ENCODE measurements at regions not wholly inside any gene's neighbourhood (a gene's known extent, or its start where the extent isn't known, plus 50 kb on each side); places are given as distances from the start of the nearest gene placed in this dataset.

- TF ChIP-seq, protein P1, sequence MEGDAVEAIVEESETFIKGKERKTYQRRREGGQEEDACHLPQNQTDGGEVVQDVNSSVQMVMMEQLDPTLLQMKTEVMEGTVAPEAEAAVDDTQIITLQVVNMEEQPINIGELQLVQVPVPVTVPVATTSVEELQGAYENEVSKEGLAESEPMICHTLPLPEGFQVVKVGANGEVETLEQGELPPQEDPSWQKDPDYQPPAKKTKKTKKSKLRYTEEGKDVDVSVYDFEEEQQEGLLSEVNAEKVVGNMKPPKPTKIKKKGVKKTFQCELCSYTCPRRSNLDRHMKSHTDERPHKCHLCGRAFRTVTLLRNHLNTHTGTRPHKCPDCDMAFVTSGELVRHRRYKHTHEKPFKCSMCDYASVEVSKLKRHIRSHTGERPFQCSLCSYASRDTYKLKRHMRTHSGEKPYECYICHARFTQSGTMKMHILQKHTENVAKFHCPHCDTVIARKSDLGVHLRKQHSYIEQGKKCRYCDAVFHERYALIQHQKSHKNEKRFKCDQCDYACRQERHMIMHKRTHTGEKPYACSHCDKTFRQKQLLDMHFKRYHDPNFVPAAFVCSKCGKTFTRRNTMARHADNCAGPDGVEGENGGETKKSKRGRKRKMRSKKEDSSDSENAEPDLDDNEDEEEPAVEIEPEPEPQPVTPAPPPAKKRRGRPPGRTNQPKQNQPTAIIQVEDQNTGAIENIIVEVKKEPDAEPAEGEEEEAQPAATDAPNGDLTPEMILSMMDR (IDR thresholded peaks at IDR 0.05) = no peak
- no peak for TF ChIP-seq POLR2A (IDR thresholded peaks at IDR 0.05)
Observed at GRCh38 chr11:112516261-112516660, 255.6 kb upstream of the PLET1 start.

All from testis (tissue), 2 donors.